Activated naive CD4-positive, alpha-beta T cell treated with anti-CD3 and anti-CD28 coated beads for 36 hours (primary cell): ENCODE measurements at regions not wholly inside any gene's neighbourhood (a gene's known extent, or its start where the extent isn't known, plus 50 kb on each side); places are given as distances from the start of the nearest gene placed in this dataset.
"Not testable (repeated sequence)": the region's sequence is repeated elsewhere in the genome, so short reads cannot be mapped to it uniquely, and the experiment has no call there.

Experiments
- CTCF ChIA-PET: fragments of 350-600 bp; sonication (Branson Sonifier 250); formaldehyde crosslinking; loops from one replicate; lab custom pipeline; 2021; ENCODE audit warnings: antibody characterized with exemption; lab: Charles Lee
- DNase-seq: peaks from one replicate; pipeline ENCODE4 v3.0.0-alpha.2; 2020
- H3K27ac Mint-ChIP-seq: one replicate; pipeline ENCODE4 v1.8.0; 2021; ENCODE audit warnings: mild to moderate bottlenecking, mixed read lengths
- H3K27me3 Mint-ChIP-seq: one replicate; pipeline ENCODE4 v1.8.0; 2021; ENCODE audit warnings: low read depth, mixed read lengths
- H3K36me3 Mint-ChIP-seq: one replicate; pipeline ENCODE4 v1.8.0; 2021; ENCODE audit warnings: low read depth, mixed read lengths
- H3K4me1 Mint-ChIP-seq: one replicate; pipeline ENCODE4 v1.8.0; 2021; ENCODE audit warnings: low read depth, mixed read lengths
- H3K4me3 Mint-ChIP-seq: one replicate; pipeline ENCODE4 v1.8.0; 2021; ENCODE audit warnings: mild to moderate bottlenecking, moderate library complexity, mixed read lengths
- H3K9me3 Mint-ChIP-seq: one replicate; pipeline ENCODE4 v1.8.0; 2021; ENCODE audit warnings: mixed read lengths
- intact Hi-C: fragments of 100-400 bp; cut with micrococcal nuclease; formaldehyde crosslinking; loops from one replicate; pipeline ENCODE4 v1.15.1; 2023

DNA sequence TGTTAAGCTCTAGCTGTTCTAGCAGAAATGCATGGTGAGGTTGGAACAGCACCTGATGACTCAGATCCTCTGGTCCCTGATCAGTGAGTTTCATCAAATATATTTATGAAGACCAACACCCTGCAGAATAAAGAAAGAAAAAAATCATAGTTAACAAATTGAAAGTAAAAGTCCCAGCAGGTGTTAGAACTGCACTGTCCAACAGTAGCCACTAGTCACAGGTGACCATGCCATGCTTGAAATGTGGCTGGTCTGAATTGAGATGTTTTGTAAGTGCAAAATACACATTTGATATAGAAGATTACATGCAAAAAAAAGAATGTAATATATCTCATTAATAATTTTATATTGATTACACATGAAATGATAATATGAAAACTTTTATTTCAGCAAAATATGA, 1010.7 kb upstream of the ZEB2 start:
- H3K27me3 Mint-ChIP-seq, result no peaks in the 10 kb centered on the region
- H3K36me3 Mint-ChIP-seq, result no peaks in the 10 kb centered on the region
- intact Hi-C loops, result no loop called here
- CTCF ChIA-PET, result no interaction called here
- no peak overlapping the region for H3K4me3 Mint-ChIP-seq
- no peak for DNase-seq
- no peaks in the 10 kb centered on the region for H3K4me1 Mint-ChIP-seq
- no peak overlapping the region for H3K27ac Mint-ChIP-seq
- H3K9me3 Mint-ChIP-seq, result no peaks in the 10 kb centered on the region

DNA sequence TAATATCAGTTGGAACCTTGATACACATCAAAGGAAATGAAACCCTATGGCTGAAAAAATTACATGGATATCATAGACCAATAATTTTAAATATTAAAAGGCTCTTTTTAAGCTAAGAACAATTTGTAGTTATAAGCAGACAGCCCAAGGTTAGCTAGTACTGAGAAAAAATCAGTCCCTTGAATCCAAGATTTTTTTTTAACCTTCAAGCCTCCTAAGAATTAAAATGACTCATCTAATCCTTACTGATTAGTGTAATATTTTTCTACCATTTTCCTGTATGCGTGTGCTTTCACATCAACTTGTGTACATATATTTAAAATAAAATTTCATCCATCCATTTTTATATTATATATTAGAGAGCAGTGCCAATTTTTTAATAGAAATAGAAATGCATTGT, 1004.9 kb upstream of the ZEB2 start:
- H3K27ac Mint-ChIP-seq, result no peak overlapping the region
- H3K27me3 Mint-ChIP-seq, result no peaks in the 10 kb centered on the region
- H3K4me1 Mint-ChIP-seq, result no peaks in the 10 kb centered on the region
- DNase-seq, result no peak
- no peaks in the 10 kb centered on the region for H3K36me3 Mint-ChIP-seq
- no peak overlapping the region for H3K4me3 Mint-ChIP-seq
- H3K9me3 Mint-ChIP-seq, result peaks cover 9% of the 10 kb centered on the region
- intact Hi-C loops, result no loop called here
- CTCF ChIA-PET, result no interaction called here

DNA sequence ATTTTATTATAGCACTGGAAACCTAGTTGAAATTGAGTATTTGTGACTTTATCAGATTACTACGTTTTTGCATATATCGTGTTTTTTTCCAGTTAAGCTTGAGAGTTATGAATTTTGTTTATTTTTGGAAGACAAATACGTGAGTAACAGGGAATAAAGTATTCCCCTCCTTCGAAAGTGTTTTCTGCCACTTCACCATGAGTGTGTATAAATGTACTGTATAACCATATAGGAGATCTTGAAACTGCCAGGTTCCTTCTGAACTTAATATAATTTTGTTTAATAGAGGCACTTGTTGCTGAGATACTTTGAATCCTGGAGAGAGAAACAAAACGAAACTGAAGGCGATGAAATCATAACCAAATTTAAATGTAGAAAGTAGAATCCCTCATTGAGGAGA, 1004.4 kb upstream of the ZEB2 start:
- CTCF ChIA-PET, result no interaction called here
- Mint-ChIP-seq H3K27me3 (no peaks in the 10 kb centered on the region), H3K36me3 (no peaks in the 10 kb centered on the region), H3K4me3 (no peak overlapping the region), H3K9me3 (peaks cover 11% of the 10 kb centered on the region), H3K27ac (no peak overlapping the region), H3K4me1 (no peaks in the 10 kb centered on the region)
- no peak for DNase-seq
- intact Hi-C loops, result no loop called here

DNA sequence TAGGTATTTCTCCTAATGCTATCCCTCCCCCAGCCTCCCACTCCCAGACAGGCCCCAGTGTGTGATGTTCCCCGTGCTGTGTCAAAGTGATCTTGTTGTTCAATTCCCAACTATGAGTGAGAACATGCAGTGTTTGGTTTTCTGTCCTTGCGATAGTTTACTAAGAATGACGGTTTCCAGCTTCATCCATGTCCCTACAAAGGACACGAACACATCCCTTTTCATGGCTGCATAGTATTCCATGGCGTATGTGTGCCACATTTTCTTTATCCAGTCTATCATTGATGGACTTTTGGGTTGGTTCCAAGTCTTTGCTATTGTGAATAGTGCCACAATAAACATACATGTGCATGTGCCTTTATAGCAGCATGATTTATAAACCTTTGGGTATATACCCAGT, 999.3 kb upstream of the ZEB2 start:
- DNase-seq, H3K27me3 Mint-ChIP-seq, H3K36me3 Mint-ChIP-seq, H3K4me3 Mint-ChIP-seq, CTCF ChIA-PET, intact Hi-C loops, H3K27ac Mint-ChIP-seq, H3K4me1 Mint-ChIP-seq: not testable (repeated sequence)
- peaks cover 13% of the 10 kb centered on the region for H3K9me3 Mint-ChIP-seq

DNA sequence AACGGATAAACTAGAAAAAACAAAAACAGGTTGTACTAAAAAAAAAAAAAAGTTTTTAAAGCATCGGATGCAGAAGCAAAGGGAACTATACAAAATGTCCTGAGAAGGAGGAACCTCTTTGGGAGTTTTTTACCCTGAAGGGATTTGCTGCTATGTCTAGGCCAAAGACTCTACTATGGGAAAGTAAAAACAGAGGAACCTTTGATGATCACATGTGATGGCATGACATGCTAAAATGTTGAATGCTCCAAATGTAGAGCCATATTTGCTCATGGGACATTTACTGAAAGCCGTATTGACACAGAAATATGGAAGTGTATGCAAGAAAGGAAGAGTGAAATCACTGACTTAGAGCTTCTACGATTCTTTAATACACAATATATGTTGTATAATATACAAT, 992.0 kb upstream of the ZEB2 start:
- Mint-ChIP-seq H3K27me3 (no peaks in the 10 kb centered on the region), H3K36me3 (no peaks in the 10 kb centered on the region), H3K27ac (no peak overlapping the region), H3K4me1 (no peaks in the 10 kb centered on the region), H3K4me3 (no peak overlapping the region), H3K9me3 (peaks cover under 1% of the 10 kb centered on the region)
- CTCF ChIA-PET, result no interaction called here
- intact Hi-C loops, result no loop called here
- no peak for DNase-seq

DNA sequence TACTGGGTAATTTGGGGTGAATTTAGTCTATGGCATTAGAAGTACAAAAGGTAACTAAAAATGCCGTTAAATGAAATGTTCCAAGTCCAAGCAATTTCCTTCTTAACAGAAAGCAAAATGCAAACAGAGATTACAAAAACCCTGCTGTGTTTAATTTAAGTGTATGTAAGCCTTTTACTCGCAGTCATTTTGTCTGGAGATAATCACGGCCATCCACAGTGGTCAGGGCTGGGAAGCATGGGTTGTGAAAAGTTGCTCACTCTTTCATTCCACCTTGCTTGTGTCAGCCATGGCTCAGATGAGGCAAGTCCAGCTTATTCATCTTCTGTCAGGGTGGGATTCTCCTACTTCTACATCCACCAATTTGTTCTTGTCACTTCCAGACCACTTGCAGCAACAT, 983.6 kb upstream of the ZEB2 start:
- DNase-seq, result no peak
- H3K27ac Mint-ChIP-seq, result no peak overlapping the region
- no peaks in the 10 kb centered on the region for H3K36me3 Mint-ChIP-seq
- no peaks in the 10 kb centered on the region for H3K4me1 Mint-ChIP-seq
- CTCF ChIA-PET, result no interaction called here
- H3K4me3 Mint-ChIP-seq, result no peak overlapping the region
- intact Hi-C loops, result no loop called here
- peaks cover 1% of the 10 kb centered on the region for H3K9me3 Mint-ChIP-seq
- no peaks in the 10 kb centered on the region for H3K27me3 Mint-ChIP-seq

DNA sequence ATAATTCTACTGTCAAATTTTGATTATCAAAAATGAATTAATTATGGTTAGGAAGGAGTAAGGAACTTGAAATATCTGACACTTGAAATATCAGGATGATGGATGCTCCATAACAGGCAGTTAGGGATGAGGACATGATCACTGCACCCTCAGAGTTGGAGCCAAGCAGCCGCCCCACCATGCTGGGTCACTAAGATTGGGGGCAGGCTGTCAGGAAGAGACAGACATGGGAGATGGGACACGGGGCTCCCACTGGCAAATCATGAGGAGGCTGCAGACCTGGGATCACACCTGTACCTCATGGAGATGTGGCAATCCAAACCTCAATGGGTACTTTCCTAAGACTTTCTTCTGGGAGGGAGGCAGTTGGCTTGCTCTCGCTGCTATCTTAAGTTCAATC, 982.0 kb upstream of the ZEB2 start:
- no peak for DNase-seq
- H3K4me1 Mint-ChIP-seq, result no peaks in the 10 kb centered on the region
- intact Hi-C loops, result no loop called here
- CTCF ChIA-PET, result no interaction called here
- no peaks in the 10 kb centered on the region for H3K27me3 Mint-ChIP-seq
- no peaks in the 10 kb centered on the region for H3K36me3 Mint-ChIP-seq
- no peak overlapping the region for H3K4me3 Mint-ChIP-seq
- H3K27ac Mint-ChIP-seq, result no peak overlapping the region
- peaks cover 1% of the 10 kb centered on the region for H3K9me3 Mint-ChIP-seq

DNA sequence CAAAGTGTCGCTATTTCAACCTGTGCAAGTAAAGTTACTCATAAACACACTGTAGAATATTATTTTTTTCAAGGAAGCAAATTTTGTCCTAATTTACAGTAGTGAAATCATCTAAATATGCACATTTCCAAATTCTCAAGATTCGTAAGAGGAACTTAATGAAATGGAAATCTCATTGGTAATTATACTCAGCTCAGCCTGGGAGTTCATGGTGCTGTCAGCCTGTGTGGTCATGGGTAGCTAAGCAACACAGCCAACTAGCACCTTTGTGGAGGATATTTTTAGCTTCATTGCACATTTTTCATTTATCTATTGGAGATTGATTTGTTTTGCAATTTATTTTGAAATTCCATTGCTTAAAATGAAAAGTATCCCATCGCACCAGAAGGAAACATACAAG, 975.7 kb upstream of the ZEB2 start:
- intact Hi-C loops, result no loop called here

DNA sequence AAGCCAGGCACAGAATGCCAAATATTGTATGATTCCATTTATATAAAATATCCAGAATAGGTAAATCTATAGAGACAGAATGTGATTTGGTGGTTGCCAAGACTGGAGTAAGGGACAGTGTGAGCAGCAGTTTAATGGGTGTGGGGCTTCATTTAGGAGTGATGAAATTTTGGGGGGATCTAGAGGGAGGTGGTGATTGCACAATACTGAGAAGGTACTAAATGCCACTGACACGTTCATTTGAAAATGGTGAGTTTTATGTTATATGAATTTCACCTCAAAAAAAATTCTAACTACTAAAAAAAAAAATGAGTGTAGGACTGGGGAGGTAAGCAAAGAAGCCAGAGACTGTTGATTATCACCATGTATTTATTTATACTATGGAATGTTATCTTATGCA, 974.5 kb upstream of the ZEB2 start:
- Mint-ChIP-seq H3K27me3 (no peaks in the 10 kb centered on the region), H3K4me1 (no peaks in the 10 kb centered on the region), H3K9me3 (peaks cover 1% of the 10 kb centered on the region), H3K4me3 (no peak overlapping the region), H3K27ac (no peak overlapping the region), H3K36me3 (no peaks in the 10 kb centered on the region)
- CTCF ChIA-PET, result no interaction called here
- intact Hi-C loops, result no loop called here
- no peak for DNase-seq

More for the DNA sequence above, 975.7 kb upstream of the ZEB2 start:
- H3K36me3 Mint-ChIP-seq, result no peaks in the 10 kb centered on the region
- DNase-seq, result no peak
- H3K27me3 Mint-ChIP-seq, result no peaks in the 10 kb centered on the region
- H3K4me1 Mint-ChIP-seq, result no peaks in the 10 kb centered on the region
- peaks cover 1% of the 10 kb centered on the region for H3K9me3 Mint-ChIP-seq
- no peak overlapping the region for H3K27ac Mint-ChIP-seq
- CTCF ChIA-PET, result no interaction called here
- no peak overlapping the region for H3K4me3 Mint-ChIP-seq

DNA sequence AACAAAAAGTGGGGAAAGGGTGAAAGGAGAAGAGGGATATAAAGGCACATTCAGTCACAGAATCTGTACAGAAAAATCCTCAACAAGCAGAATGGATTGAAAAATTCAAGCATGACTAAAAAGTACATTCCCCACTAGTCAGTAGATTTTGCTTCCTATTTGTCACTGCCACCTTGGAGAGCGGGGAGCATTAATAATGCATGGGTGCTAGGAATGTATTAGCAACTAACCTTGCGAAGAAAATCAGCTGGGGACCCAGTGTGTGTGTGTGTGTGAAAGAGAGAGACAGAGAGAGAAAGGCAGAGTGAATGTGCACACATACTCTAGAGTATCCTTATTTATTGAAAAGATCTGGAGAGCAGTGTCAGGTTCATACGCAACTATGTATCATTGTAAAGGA, 968.7 kb upstream of the ZEB2 start:
- no peaks in the 10 kb centered on the region for H3K27me3 Mint-ChIP-seq

DNA sequence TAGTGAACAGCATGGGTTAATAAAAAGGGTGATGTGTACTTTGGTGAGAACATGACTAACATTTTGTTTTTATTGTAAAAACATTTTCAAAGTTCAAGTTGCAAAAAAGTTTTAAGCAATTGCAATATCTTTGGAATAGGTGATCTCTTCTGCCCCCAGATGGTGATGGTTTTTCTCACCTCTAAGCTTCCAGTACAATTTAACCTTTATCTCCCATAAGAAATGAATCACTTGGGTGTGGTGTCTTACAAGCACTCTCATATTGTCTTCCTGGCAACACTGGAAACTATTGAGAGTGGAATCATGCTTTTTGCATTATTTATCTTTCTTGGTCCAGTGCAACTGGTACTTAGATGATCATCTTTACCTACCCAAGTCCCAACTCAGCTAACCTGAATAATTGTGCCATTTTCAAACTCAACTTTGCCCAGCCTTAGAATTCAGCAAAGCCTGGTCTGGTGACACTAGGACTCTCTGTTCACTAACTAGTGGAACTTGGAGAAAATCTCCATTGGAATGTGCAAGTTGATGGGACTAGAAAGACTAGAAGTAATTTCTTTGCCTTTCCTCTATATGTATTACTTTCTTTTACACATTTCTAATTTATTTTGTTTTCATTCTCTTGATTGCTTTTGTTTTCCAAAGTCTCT, 964.7 kb upstream of the ZEB2 start:
- Mint-ChIP-seq H3K4me3 (no peak overlapping the region), H3K27me3 (no peaks in the 10 kb centered on the region), H3K36me3 (no peaks in the 10 kb centered on the region)

More for the DNA sequence above, 968.7 kb upstream of the ZEB2 start:
- CTCF ChIA-PET, result no interaction called here
- Mint-ChIP-seq H3K36me3 (no peaks in the 10 kb centered on the region), H3K9me3 (peaks cover 1% of the 10 kb centered on the region), H3K27ac (no peak overlapping the region), H3K4me1 (no peaks in the 10 kb centered on the region), H3K4me3 (no peak overlapping the region)
- DNase-seq, result no peak
- intact Hi-C loops, result no loop called here

DNA sequence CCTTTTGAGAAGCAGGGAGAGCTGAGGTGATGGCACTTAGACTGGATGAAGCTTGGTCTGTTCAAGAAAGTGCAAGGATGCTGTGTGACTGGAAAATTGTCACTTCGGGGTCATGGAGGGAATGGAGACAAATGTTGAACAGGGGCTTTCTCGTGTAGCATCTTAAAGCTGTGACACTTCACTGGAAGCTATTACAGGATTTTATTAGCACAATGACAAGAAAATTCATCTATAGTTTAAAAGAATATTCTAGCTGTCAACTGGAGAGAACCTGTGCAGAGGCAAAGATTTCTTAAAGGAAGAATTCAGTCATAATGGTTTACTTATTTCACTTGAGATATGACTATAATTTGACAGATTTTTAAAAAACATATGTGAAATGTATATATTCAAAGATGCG, 963.9 kb upstream of the ZEB2 start:
- no peaks in the 10 kb centered on the region for H3K4me1 Mint-ChIP-seq

More for the DNA sequence above, 964.7 kb upstream of the ZEB2 start:
- CTCF ChIA-PET, result no interaction called here
- Mint-ChIP-seq H3K27ac (no peak overlapping the region), H3K9me3 (no peaks in the 10 kb centered on the region), H3K4me1 (no peaks in the 10 kb centered on the region)
- intact Hi-C loops, result no loop called here
- DNase-seq, result no peak

DNA sequence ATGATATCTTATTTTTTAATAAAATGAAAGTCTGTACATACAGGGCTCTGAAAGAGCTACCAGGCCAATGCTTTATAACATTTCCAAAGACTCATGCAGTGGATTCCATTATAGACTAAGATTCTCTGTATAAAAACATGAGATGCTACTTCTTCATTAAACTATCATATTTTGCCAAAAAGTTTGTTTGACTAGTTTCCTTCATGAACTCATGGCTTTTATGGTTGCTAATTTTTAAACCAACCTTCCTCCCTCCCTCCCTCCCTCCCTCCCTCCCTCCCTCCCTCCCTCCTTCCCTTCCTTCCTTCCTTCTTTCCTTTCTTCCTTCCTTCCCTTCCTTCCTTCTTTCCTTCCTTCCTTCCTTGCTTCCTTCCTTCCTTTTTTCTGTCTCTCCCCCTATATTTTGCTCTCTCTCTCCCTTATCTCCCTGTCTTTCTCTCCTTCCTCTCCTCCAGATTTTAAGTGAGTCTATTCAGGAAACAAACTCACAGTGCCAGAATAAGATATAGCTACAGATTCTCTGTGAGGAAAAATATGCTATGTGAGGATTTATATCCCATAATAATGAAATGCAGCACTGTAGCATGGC, 961.5 kb upstream of the ZEB2 start:
- H3K27me3 Mint-ChIP-seq, result no peaks in the 10 kb centered on the region
- H3K4me3 Mint-ChIP-seq, result no peak overlapping the region
- no peak for DNase-seq
- no peaks in the 10 kb centered on the region for H3K36me3 Mint-ChIP-seq
- H3K4me1 Mint-ChIP-seq, result no peaks in the 10 kb centered on the region
- H3K27ac Mint-ChIP-seq, result no peak overlapping the region
- CTCF ChIA-PET, result interaction anchor here (0.6 kb wide), 1 partner anchor 1539 kb away, joined by 5 read pairs; no protein-coding TSS in a partner anchor
- H3K9me3 Mint-ChIP-seq, result no peaks in the 10 kb centered on the region
- intact Hi-C loops, result no loop called here

More for the DNA sequence above, 963.9 kb upstream of the ZEB2 start:
- Mint-ChIP-seq H3K36me3 (no peaks in the 10 kb centered on the region), H3K9me3 (no peaks in the 10 kb centered on the region), H3K27ac (no peak overlapping the region), H3K27me3 (no peaks in the 10 kb centered on the region), H3K4me3 (no peak overlapping the region)
- intact Hi-C loops, result no loop called here
- CTCF ChIA-PET, result no interaction called here
- no peak for DNase-seq
